Osteocyte (in vitro differentiated cells): ENCODE measurements at regions not wholly inside any gene's neighbourhood (a gene's known extent, or its start where the extent isn't known, plus 50 kb on each side); places are given as distances from the start of the nearest gene placed in this dataset.
"Not testable (repeated sequence)": the region's sequence is repeated elsewhere in the genome, so short reads cannot be mapped to it uniquely, and the experiment has no call there.

Experiments
- DNase-seq: peaks from one replicate; pipeline ENCODE4 v3.0.0; 2021; ENCODE audit warnings: mixed read lengths; ENCODE audit not compliant: unreplicated experiment; ENCODE audit errors: extremely low spot score
- H3K27ac Mint-ChIP-seq: one replicate; pipeline ENCODE4 v1.8.0; 2021; ENCODE audit warnings: mild to moderate bottlenecking, mixed read lengths; ENCODE audit not compliant: unreplicated experiment
- H3K27me3 Mint-ChIP-seq: one replicate; pipeline ENCODE4 v1.8.0; 2021; ENCODE audit warnings: mixed read lengths; ENCODE audit not compliant: unreplicated experiment
- H3K36me3 Mint-ChIP-seq: one replicate; pipeline ENCODE4 v1.8.0; 2021; ENCODE audit warnings: mixed read lengths; ENCODE audit not compliant: unreplicated experiment
- H3K4me1 Mint-ChIP-seq: one replicate; pipeline ENCODE4 v1.8.0; 2021; ENCODE audit warnings: mixed read lengths; ENCODE audit not compliant: unreplicated experiment
- H3K4me3 Mint-ChIP-seq: one replicate; pipeline ENCODE4 v1.8.0; 2021; ENCODE audit warnings: mild to moderate bottlenecking, moderate library complexity, mixed read lengths; ENCODE audit not compliant: unreplicated experiment
- H3K9me3 Mint-ChIP-seq: one replicate; pipeline ENCODE4 v1.8.0; 2021; ENCODE audit warnings: mixed read lengths; ENCODE audit not compliant: unreplicated experiment
- TF ChIP-seq, protein P1 (sequence below): fragments of 200-600 bp; sonication (generic); IDR thresholded peaks from 2 replicates; pipeline ENCODE4 v1.5.0; 2021; ENCODE audit warnings: antibody characterized with exemption, mild to moderate bottlenecking, moderate library complexity

DNA sequence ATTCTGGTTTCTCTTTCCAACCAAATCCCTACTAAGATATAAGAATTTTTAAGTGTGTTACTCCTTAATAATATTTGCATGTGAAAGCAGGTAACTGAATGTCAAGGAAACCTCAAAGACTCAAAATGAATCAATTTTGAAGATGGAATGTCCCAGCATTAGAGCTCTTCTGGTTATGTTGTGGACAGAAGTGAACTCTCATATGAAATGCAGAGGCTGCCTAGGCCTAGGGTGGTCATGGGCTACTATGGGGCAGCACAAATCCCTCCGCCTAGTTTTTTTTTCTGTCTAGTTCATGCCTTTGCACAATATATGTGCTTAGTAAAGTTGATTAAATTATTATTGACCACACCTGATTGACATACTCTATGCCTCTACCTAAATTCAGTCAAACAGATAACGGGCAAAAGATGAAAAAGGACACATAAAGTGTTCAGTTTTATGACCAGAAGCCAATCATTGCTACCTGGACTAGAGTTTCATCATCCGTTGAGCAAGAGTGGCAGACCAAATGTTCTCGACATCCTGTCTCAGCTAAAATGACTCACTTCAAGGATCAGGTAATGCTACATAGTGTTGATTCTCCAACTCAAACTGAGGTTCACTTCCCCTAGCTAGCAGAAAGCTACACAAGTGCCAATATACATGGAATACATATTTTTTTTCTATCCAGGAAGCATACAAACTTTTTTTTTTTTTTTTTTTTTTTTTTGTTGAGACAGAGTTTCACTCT lies 1211.4 kb downstream of the VRK1 start:
- TF ChIP-seq, protein P1, sequence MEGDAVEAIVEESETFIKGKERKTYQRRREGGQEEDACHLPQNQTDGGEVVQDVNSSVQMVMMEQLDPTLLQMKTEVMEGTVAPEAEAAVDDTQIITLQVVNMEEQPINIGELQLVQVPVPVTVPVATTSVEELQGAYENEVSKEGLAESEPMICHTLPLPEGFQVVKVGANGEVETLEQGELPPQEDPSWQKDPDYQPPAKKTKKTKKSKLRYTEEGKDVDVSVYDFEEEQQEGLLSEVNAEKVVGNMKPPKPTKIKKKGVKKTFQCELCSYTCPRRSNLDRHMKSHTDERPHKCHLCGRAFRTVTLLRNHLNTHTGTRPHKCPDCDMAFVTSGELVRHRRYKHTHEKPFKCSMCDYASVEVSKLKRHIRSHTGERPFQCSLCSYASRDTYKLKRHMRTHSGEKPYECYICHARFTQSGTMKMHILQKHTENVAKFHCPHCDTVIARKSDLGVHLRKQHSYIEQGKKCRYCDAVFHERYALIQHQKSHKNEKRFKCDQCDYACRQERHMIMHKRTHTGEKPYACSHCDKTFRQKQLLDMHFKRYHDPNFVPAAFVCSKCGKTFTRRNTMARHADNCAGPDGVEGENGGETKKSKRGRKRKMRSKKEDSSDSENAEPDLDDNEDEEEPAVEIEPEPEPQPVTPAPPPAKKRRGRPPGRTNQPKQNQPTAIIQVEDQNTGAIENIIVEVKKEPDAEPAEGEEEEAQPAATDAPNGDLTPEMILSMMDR: no peak
- H3K36me3 Mint-ChIP-seq: no peaks in the 10 kb centered on the region
- H3K27me3 Mint-ChIP-seq: no peaks in the 10 kb centered on the region
- peaks cover 26% of the 10 kb centered on the region for H3K9me3 Mint-ChIP-seq
- no peak for DNase-seq
- no peaks in the 10 kb centered on the region for H3K4me1 Mint-ChIP-seq
- H3K4me3 Mint-ChIP-seq: no peak overlapping the region
- no peak overlapping the region for H3K27ac Mint-ChIP-seq

DNA sequence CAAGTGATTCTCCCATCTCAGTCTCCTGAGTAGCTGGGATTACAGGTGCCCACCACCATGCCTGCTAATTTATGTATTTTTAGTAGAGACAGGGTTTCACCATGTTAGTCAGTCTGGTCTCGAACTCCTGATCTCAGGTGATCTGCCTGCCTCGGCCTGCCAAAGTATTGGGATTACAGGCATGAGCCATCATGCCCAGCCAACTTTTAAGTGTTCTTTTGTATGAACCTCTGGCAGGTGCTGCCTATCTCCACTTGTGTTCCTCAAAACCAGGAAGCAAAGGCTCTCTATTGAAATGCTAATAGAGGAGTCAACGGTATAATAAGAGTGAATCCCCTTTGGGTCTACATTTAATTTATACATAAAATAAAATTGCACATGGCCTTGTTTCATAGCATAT lies 1212.0 kb downstream of the VRK1 start:
- H3K27ac Mint-ChIP-seq, H3K4me1 Mint-ChIP-seq, H3K4me3 Mint-ChIP-seq, DNase-seq, H3K36me3 Mint-ChIP-seq, H3K27me3 Mint-ChIP-seq: not testable (repeated sequence)
- peaks cover 26% of the 10 kb centered on the region for H3K9me3 Mint-ChIP-seq

DNA sequence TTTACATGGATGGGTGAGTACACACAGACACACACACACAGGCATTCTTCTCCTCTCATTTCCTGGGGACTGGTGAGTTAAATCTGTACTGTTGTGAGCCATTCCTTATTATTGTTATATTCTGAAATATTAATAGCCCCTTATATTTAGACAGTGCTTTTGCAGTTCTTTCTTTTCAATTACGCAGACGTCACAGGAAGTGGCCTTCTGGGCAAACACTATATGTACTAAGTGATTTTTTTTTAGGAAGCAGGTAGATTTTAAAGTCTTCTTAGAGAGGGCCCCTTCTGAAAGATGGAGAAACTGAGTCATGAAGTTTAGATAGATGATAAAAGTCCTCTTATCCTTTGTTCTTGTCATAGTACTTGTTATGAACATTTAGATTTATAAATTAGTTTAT lies 1213.6 kb downstream of the VRK1 start:
- DNase-seq: no peak
- TF ChIP-seq, protein P1: no peak
- H3K27ac Mint-ChIP-seq: no peak overlapping the region
- H3K9me3 Mint-ChIP-seq: peaks cover 32% of the 10 kb centered on the region
- H3K4me1 Mint-ChIP-seq: no peaks in the 10 kb centered on the region
- H3K36me3 Mint-ChIP-seq: no peaks in the 10 kb centered on the region
- H3K4me3 Mint-ChIP-seq: no peak overlapping the region
- H3K27me3 Mint-ChIP-seq: no peaks in the 10 kb centered on the region

DNA sequence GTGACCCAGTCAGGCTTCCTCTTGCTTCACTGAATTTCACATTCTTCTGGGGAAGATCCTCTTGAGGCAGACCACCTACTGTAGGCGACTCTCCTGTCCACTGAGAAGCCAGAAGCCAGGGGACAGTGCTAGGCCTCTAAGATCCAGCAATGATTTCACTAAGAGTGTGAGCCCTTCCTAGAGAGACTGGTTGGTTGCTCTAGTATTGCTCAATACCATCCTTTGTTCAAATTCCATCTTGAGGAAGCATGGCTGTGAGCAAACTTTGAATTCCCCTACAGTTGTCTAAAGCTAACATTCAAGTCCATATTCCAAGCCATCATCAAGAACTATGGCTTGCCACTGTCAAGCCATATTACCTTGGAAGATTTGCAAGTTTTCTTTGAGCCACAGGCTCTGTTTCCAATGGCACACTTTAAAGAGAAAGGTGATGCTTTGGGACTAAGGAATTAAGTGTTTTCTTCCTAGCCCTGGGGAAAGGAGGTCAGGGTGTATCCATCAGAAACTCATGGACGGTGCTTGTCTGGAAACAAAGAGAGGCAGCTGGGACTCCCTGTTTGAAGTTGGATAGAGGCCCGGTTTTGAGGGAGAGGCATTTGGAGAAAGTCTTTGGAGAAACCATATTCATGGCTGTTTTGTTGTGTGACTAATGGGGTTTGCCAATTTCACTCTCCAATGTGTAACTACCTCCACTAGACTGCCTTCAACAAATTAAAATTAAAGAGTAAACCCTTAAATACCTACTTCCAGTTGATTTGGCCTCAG lies 1217.9 kb downstream of the VRK1 start:
- DNase-seq: no peak
- no peak overlapping the region for H3K4me3 Mint-ChIP-seq
- H3K27me3 Mint-ChIP-seq: no peaks in the 10 kb centered on the region
- H3K9me3 Mint-ChIP-seq: peaks cover 39% of the 10 kb centered on the region
- H3K36me3 Mint-ChIP-seq: no peaks in the 10 kb centered on the region
- H3K27ac Mint-ChIP-seq: no peak overlapping the region
- no peaks in the 10 kb centered on the region for H3K4me1 Mint-ChIP-seq
- TF ChIP-seq, protein P1: no peak

DNA sequence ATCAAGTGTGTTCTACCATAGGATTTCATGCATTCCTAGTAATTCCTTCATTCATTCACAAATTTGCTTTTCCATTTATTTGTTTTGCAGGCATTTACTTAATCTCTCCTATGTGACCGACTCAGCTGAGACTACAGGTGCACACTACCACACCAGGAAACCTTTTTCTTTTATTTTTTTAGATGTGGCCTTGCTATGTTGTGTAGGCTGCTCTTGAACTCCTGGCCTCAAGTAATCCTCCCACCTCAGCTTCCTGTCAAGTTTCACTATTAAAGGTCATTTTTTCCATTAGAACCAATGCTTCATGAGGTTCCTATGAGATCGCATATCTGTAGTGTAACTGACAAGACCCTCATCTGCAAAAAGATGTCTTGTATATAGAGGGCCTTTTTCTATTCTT lies 1218.7 kb downstream of the VRK1 start:
- DNase-seq: no peak
- no peaks in the 10 kb centered on the region for H3K27me3 Mint-ChIP-seq
- H3K4me3 Mint-ChIP-seq: no peak overlapping the region
- peaks cover 45% of the 10 kb centered on the region for H3K9me3 Mint-ChIP-seq
- no peaks in the 10 kb centered on the region for H3K36me3 Mint-ChIP-seq
- TF ChIP-seq, protein P1: no peak
- no peaks in the 10 kb centered on the region for H3K4me1 Mint-ChIP-seq
- no peak overlapping the region for H3K27ac Mint-ChIP-seq
